NCI-H460 (cell line): ENCODE measurements at regions not wholly inside any gene's neighbourhood (a gene's known extent, or its start where the extent isn't known, plus 50 kb on each side); places are given as distances from the start of the nearest gene placed in this dataset.
A peak's percentile ranks its signal among the peaks of the same experiment; 100 is the strongest.

Source experiments
- DNase-seq: peaks from one replicate; pipeline ENCODE4 v3.0.0-alpha.2; 2016; ENCODE audit warnings: low read depth; ENCODE audit errors: extremely low read depth

GRCh38 chr1:219993554-219994433 is 52.5 kb downstream of the EPRS1 start:
- no peak for DNase-seq

- no peak for DNase-seq
These were observed 54.4 kb downstream of the EPRS1 start for GRCh38 chr1:219991919-219992318.

GRCh38 chr1:219991511-219991810 is 54.8 kb downstream of the EPRS1 start:
- DNase-seq = no peak

- peak; percentile 44 for DNase-seq
These were observed 55.4 kb downstream of the EPRS1 start for GRCh38 chr1:219990782-219991510.

GRCh38 chr1:219989766-219990165 is 56.5 kb downstream of the EPRS1 start:
- DNase-seq = no peak

GRCh38 chr1:219988818-219989217 is 57.5 kb downstream of the EPRS1 start:
- no peak for DNase-seq

- DNase-seq = no peak
These were observed 57.9 kb downstream of the EPRS1 start for GRCh38 chr1:219988387-219988786.

- DNase-seq = no peak
These were observed 59.0 kb upstream of the SLC30A10 start for GRCh38 chr1:219987325-219987724.

GRCh38 chr1:219985169-219985568 is 56.8 kb upstream of the SLC30A10 start:
- DNase-seq = no peak
